A549 (cell line): ENCODE measurements at regions not wholly inside any gene's neighbourhood (a gene's known extent, or its start where the extent isn't known, plus 50 kb on each side); places are given as distances from the start of the nearest gene placed in this dataset.

ENCODE experiments used
- FOSL2 ChIP-seq, 2 experiments: fragments of 450-650 bp in 1 of 2; fragments of >200 bp in 1 of 2; sonication (Bioruptor Twin) in 1 of 2; formaldehyde crosslinking; IDR thresholded peaks; 2 replicates each; pipeline versions ENCODE4 v1.5.0 to v1.6.1; 2016 to 2020; ENCODE audit warnings: mild to moderate bottlenecking in 1 of 2, moderate library complexity in 1 of 2
- JUN ChIP-seq, 2 experiments: fragments of >200 bp; sonication (Bioruptor Twin); formaldehyde crosslinking; IDR thresholded peaks; 2 replicates in 1 of 2; 3 replicates in 1 of 2; pipeline ENCODE4 v1.6.1; 2016 to 2017
- RAD21 ChIP-seq, 2 experiments: fragments of >200 bp in 1 of 2; sonication (Bioruptor Twin) in 1 of 2; formaldehyde crosslinking in 1 of 2; IDR thresholded peaks in 1 of 2; conservative IDR thresholded peaks in 1 of 2; 2 replicates in 1 of 2; 3 replicates in 1 of 2; pipeline ENCODE4 v1.6.1; 2012 to 2018; ENCODE audit warnings: inconsistent platforms in 1 of 2

- TF ChIP-seq JUN (IDR thresholded peaks at IDR 0.05) (no peak), RAD21 (conservative IDR thresholded peaks at IDR 0.05 in 1 of 2, IDR thresholded peaks at IDR 0.05 in 1 of 2) (no peak), FOSL2 (IDR thresholded peaks at IDR 0.05) (no peak), FOSL2 (CRISPR knock-in tag; IDR thresholded peaks at IDR 0.05) (no peak)
These were observed 343.4 kb upstream of the GYPC start for GRCh38 chr2:126312579-126312978.
